Immature natural killer cell (primary cell): ENCODE measurements at regions not wholly inside any gene's neighbourhood (a gene's known extent, or its start where the extent isn't known, plus 50 kb on each side); places are given as distances from the start of the nearest gene placed in this dataset.
A peak's percentile ranks its signal among the peaks of the same experiment; 100 is the strongest.

Experiments
- DNase-seq, 3 donors: peaks; one replicate each; pipeline ENCODE4 v3.0.0; 2022; ENCODE audit warnings: mixed read lengths in 1 of 3
- H3K27ac Mint-ChIP-seq, 6 donors: one replicate each; pipeline ENCODE4 v1.8.0; 2020; ENCODE audit warnings: mixed read lengths in 6 of 6, mild to moderate bottlenecking in 5 of 6, inconsistent platforms in 4 of 6, moderate library complexity in 3 of 6
- H3K27me3 Mint-ChIP-seq, 3 donors: one replicate each; pipeline ENCODE4 v1.8.0; 2020 to 2021; ENCODE audit warnings: low read depth in 3 of 3, mild to moderate bottlenecking in 3 of 3, mixed read lengths in 3 of 3, moderate library complexity in 3 of 3, inconsistent platforms in 1 of 3
- H3K36me3 Mint-ChIP-seq, 3 donors: one replicate each; pipeline ENCODE4 v1.8.0; 2020; ENCODE audit warnings: mixed read lengths in 3 of 3, inconsistent platforms in 2 of 3, mild to moderate bottlenecking in 2 of 3
- H3K4me1 Mint-ChIP-seq, 2 donors: one replicate each; pipeline ENCODE4 v1.8.0; 2020; ENCODE audit warnings: inconsistent platforms in 2 of 2, mild to moderate bottlenecking in 2 of 2, mixed read lengths in 2 of 2, moderate library complexity in 1 of 2
- H3K4me3 Mint-ChIP-seq, 5 donors: one replicate each; pipeline ENCODE4 v1.8.0; 2020; ENCODE audit warnings: mild to moderate bottlenecking in 5 of 5, mixed read lengths in 5 of 5, inconsistent platforms in 3 of 5, moderate library complexity in 3 of 5
- H3K9me3 Mint-ChIP-seq, 6 donors: one replicate each; pipeline ENCODE4 v1.8.0; 2020; ENCODE audit warnings: mild to moderate bottlenecking in 6 of 6, mixed read lengths in 6 of 6, inconsistent platforms in 4 of 6, moderate library complexity in 3 of 6

DNA sequence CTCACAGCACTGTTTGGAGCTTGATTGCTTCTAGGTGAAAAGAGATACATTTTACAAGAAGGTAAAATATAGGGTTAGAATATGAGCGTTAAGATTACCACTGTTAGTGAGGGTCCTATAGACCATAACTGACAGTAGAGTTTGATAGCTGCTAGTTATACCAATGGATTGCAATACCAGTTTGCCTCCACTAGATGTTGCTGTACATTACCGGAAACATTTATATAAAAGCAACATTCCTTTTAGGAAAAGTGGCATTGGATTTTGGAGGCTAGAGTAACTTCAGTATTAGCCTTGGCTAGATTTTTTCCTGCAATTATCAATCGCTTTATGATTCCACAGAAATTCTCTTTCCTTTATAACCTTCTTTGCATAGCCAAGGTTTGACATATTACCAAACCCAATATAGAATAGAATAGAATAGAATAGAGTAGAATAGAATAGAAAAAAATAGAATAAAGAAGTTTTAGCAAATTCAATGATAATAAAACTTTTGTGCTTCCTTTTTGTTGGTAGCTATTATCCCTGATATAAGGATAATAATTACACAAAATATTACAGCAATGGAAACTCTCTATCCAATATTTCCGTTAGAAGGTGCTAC is 1093.6 kb upstream of the ALCAM start:
- H3K27ac Mint-ChIP-seq = no peak overlapping the region

DNA sequence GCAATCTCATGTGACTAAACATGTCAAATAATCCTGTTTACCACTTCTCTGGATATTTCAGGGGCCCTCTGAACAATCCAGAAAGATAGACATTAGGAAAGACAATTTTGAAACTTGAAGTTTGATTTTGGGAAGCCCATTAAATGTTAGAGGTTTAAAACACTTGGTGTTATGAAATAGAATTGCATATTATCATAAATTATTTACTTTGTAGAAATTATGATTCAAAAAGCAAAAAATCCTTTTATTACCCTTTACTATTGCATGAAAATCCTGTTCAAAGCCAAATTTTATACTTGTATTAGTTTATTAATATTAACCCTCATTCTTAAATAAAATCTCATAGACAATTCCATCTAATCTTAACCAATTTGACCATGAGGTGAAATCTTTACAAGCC is 1091.5 kb upstream of the ALCAM start:
- Mint-ChIP-seq H3K4me1 (no peaks in the 10 kb centered on the region), H3K4me3 (no peak overlapping the region), H3K27me3 (no peaks in the 10 kb centered on the region), H3K27ac (no peak overlapping the region), H3K36me3 (no peaks in the 10 kb centered on the region), H3K9me3 (peaks cover 14 to 50% (median 27%) of the 10 kb centered on the region in 6 donors)
- DNase-seq = no peak

More for the DNA sequence above, 1093.6 kb upstream of the ALCAM start:
- Mint-ChIP-seq H3K27me3 (no peaks in the 10 kb centered on the region), H3K4me3 (no peak overlapping the region), H3K36me3 (no peaks in the 10 kb centered on the region), H3K4me1 (no peaks in the 10 kb centered on the region), H3K9me3 (peaks cover 12 to 46% (median 26%) of the 10 kb centered on the region in 6 donors)
- no peak for DNase-seq

- Mint-ChIP-seq H3K4me1 (no peaks in the 10 kb centered on the region), H3K27me3 (no peaks in the 10 kb centered on the region), H3K36me3 (no peaks in the 10 kb centered on the region), H3K4me3 (peak overlapping the region in 1 of 5 donors; percentile 12), H3K9me3 (peaks cover 18 to 71% (median 40%) of the 10 kb centered on the region in 6 donors), H3K27ac (no peak overlapping the region)
- DNase-seq = no peak
Observed at GRCh38 chr3:104279617-104280016, 1087.1 kb upstream of the ALCAM start.

- Mint-ChIP-seq H3K36me3 (no peaks in the 10 kb centered on the region), H3K27me3 (no peaks in the 10 kb centered on the region), H3K27ac (no peak overlapping the region), H3K4me1 (no peaks in the 10 kb centered on the region), H3K4me3 (no peak overlapping the region), H3K9me3 (peaks cover 24 to 69% (median 39%) of the 10 kb centered on the region in 6 donors)
- no peak for DNase-seq
Observed at GRCh38 chr3:104281713-104282112, 1085.0 kb upstream of the ALCAM start.

DNA sequence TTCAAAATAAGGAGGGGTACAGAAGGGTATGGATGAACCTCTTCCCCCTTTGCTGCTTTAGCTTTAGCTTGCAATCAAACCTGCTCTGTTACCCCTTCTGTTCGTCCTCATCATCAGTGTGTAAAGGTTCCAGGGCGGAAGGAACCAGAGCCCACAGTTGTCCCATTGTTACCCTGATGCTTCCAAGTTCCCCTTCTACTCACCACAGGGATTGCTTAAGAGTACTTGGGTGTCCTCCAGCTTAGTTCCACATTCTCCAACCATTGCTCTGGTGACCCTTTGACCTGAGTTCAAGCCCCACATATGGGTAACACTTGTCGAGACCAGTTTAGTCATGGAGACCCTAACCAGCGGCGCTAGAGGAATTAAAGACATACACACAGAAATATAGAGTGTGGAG is 1080.1 kb upstream of the ALCAM start:
- DNase-seq = no peak
- H3K4me1 Mint-ChIP-seq = no peaks in the 10 kb centered on the region
- H3K27ac Mint-ChIP-seq = no peak overlapping the region
- peaks cover 7 to 34% (median 19%) of the 10 kb centered on the region in 6 donors for H3K9me3 Mint-ChIP-seq
- no peak overlapping the region for H3K4me3 Mint-ChIP-seq
- H3K36me3 Mint-ChIP-seq = no peaks in the 10 kb centered on the region
- peaks cover 0 to 1% (median 0%) of the 10 kb centered on the region in 3 donors for H3K27me3 Mint-ChIP-seq

GRCh38 chr3:104291437-104291851 is 1075.3 kb upstream of the ALCAM start:
- Mint-ChIP-seq H3K36me3 (no peaks in the 10 kb centered on the region), H3K27me3 (peaks cover 0 to 1% (median 0%) of the 10 kb centered on the region in 3 donors), H3K27ac (peak overlapping the region in 2 of 6 donors; percentile 17 to 37), H3K9me3 (peaks cover 7 to 13% (median 11%) of the 10 kb centered on the region in 6 donors), H3K4me3 (peak overlapping the region in 2 of 5 donors; percentile 12 to 50), H3K4me1 (no peaks in the 10 kb centered on the region)
- no peak for DNase-seq

DNA sequence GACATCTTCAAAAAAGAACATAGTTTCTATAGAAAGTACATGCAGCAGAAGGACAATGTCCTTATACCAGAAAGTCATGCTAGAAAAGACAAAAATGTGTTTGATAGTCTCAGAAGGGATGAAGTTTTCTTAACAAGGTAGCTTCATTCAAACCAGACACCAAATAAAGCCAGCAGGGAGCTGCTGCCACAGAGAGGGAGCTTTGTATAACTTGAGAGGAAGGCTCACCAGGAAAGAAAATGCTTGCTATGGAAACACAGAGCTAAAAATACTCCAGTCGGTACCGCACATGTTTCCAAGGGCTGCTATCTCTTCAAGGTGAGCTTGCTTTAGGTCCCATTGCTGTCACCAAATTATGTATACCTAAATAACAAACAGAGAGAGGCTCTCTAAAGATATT is 1074.8 kb upstream of the ALCAM start:
- H3K4me1 Mint-ChIP-seq = no peaks in the 10 kb centered on the region
- no peak for DNase-seq
- no peaks in the 10 kb centered on the region for H3K36me3 Mint-ChIP-seq
- H3K27me3 Mint-ChIP-seq = peaks cover 0 to 1% (median 0%) of the 10 kb centered on the region in 3 donors
- H3K9me3 Mint-ChIP-seq = peaks cover 6 to 13% (median 10%) of the 10 kb centered on the region in 6 donors
- H3K4me3 Mint-ChIP-seq = peak overlapping the region in 2 of 5 donors; percentile 12 to 50
- H3K27ac Mint-ChIP-seq = peak overlapping the region in 1 of 6 donors; percentile 37

DNA sequence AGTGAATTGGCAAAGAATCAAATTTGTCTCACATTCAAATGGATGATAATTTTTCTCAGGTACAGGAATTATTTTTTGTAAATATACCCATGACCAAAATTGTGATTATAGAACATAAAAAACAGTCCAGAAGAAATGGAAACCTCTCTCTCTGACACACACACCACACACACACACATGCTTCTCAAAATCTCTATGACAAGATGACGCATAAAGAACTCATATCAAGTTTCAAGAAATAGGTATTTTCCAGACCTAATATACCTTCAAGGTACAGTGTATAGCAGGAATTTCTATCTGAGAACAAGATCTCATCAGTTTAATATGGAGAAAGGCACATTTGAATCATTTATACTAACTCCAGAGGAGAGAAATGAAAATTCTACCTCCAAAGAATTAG is 1069.1 kb upstream of the ALCAM start:
- Mint-ChIP-seq H3K27ac (no peak overlapping the region), H3K4me1 (no peaks in the 10 kb centered on the region), H3K9me3 (peaks cover 7 to 23% (median 10%) of the 10 kb centered on the region in 6 donors), H3K27me3 (no peaks in the 10 kb centered on the region), H3K36me3 (no peaks in the 10 kb centered on the region), H3K4me3 (no peak overlapping the region)
- DNase-seq = no peak

DNA sequence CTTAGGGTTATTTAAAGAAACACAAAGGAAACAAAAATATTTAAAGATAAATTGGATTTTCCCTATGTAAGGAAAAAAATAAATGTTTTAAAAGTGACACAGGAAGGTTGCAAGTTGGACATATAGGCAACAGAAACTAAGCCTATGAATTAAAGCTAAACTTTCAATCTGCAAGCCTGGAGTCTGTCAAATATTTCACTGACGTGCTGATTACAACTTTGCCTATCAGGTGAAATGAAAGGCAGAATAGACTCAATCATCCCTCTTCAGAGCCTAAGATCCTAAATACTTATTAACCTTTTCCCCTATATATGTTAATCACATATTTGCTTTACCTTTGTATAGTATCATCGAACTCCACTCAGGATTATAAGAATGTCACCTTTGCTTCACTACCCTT is 1068.0 kb upstream of the ALCAM start:
- no peak for DNase-seq
- Mint-ChIP-seq H3K36me3 (no peaks in the 10 kb centered on the region), H3K4me1 (no peaks in the 10 kb centered on the region), H3K9me3 (peaks cover 8 to 22% (median 13%) of the 10 kb centered on the region in 6 donors), H3K27me3 (no peaks in the 10 kb centered on the region), H3K4me3 (no peak overlapping the region), H3K27ac (no peak overlapping the region)

DNA sequence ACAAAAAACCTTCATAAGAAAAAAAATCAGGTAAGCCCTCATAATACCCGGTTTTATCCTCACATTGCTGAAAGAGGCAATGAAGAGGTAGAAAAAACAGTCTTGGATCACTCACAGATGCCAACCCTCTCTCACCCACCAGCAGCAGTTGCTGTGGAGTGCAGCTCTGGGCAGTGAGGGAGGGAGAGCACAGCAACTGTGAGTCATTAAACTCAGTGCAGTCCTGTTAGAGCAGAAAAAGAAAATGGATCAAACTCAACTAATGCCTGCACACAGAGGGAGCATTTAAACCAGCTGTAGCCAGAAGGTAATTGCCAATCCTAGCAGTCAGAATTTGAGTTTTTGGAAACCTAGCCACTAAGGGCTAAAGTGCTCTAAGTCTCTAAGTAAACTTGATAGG is 1050.6 kb upstream of the ALCAM start:
- Mint-ChIP-seq H3K27ac (no peak overlapping the region), H3K27me3 (peaks cover 0 to 1% (median 0%) of the 10 kb centered on the region in 3 donors), H3K4me1 (no peaks in the 10 kb centered on the region), H3K4me3 (no peak overlapping the region), H3K9me3 (peaks cover 8 to 54% (median 17%) of the 10 kb centered on the region in 6 donors), H3K36me3 (peaks cover 0 to 3% (median 0%) of the 10 kb centered on the region in 3 donors)
- no peak for DNase-seq

- Mint-ChIP-seq H3K4me3 (no peak overlapping the region), H3K27ac (no peak overlapping the region)
Observed at GRCh38 chr3:104323226-104323625, 1043.5 kb upstream of the ALCAM start.

GRCh38 chr3:104347291-104347690 is 1019.4 kb upstream of the ALCAM start:
- H3K36me3 Mint-ChIP-seq = no peaks in the 10 kb centered on the region
- no peak overlapping the region for H3K4me3 Mint-ChIP-seq
- no peak overlapping the region for H3K27ac Mint-ChIP-seq
- H3K27me3 Mint-ChIP-seq = no peaks in the 10 kb centered on the region
- DNase-seq = no peak
- peaks cover 5 to 31% (median 8%) of the 10 kb centered on the region in 6 donors for H3K9me3 Mint-ChIP-seq
- H3K4me1 Mint-ChIP-seq = no peaks in the 10 kb centered on the region

More at GRCh38 chr3:104323226-104323625, 1043.5 kb upstream of the ALCAM start:
- DNase-seq = no peak
- H3K36me3 Mint-ChIP-seq = no peaks in the 10 kb centered on the region
- peaks cover 0 to 4% (median 2%) of the 10 kb centered on the region in 3 donors for H3K27me3 Mint-ChIP-seq
- H3K9me3 Mint-ChIP-seq = peaks cover 9 to 64% (median 31%) of the 10 kb centered on the region in 6 donors
- H3K4me1 Mint-ChIP-seq = no peaks in the 10 kb centered on the region

- H3K9me3 Mint-ChIP-seq = peaks cover 5 to 38% (median 15%) of the 10 kb centered on the region in 6 donors
- H3K27me3 Mint-ChIP-seq = no peaks in the 10 kb centered on the region
- H3K36me3 Mint-ChIP-seq = peaks cover 0 to 4% (median 0%) of the 10 kb centered on the region in 3 donors
- H3K4me3 Mint-ChIP-seq = no peak overlapping the region
- no peaks in the 10 kb centered on the region for H3K4me1 Mint-ChIP-seq
- H3K27ac Mint-ChIP-seq = no peak overlapping the region
- DNase-seq = no peak
Observed at GRCh38 chr3:104349836-104350235, 1016.9 kb upstream of the ALCAM start.

GRCh38 chr3:104353951-104354350 is 1012.8 kb upstream of the ALCAM start:
- Mint-ChIP-seq H3K27ac (no peak overlapping the region), H3K9me3 (peaks cover 0 to 16% (median 8%) of the 10 kb centered on the region in 6 donors), H3K27me3 (no peaks in the 10 kb centered on the region), H3K36me3 (peaks cover 0 to 4% (median 0%) of the 10 kb centered on the region in 3 donors), H3K4me3 (no peak overlapping the region), H3K4me1 (no peaks in the 10 kb centered on the region)
- no peak for DNase-seq

GRCh38 chr3:104359546-104359945 is 1007.2 kb upstream of the ALCAM start:
- no peak for DNase-seq
- H3K4me1 Mint-ChIP-seq = no peaks in the 10 kb centered on the region
- peaks cover 0 to 2% (median 0%) of the 10 kb centered on the region in 3 donors for H3K27me3 Mint-ChIP-seq
- H3K4me3 Mint-ChIP-seq = no peak overlapping the region
- no peak overlapping the region for H3K27ac Mint-ChIP-seq
- H3K36me3 Mint-ChIP-seq = peaks cover 0 to under 1% (median 0%) of the 10 kb centered on the region in 3 donors
- H3K9me3 Mint-ChIP-seq = peaks cover 6 to 27% (median 13%) of the 10 kb centered on the region in 6 donors
